ENCODE measurements at regions not wholly inside any gene's neighbourhood (a gene's known extent, or its start where the extent isn't known, plus 50 kb on each side); places are given as distances from the start of the nearest gene placed in this dataset.

DNA sequence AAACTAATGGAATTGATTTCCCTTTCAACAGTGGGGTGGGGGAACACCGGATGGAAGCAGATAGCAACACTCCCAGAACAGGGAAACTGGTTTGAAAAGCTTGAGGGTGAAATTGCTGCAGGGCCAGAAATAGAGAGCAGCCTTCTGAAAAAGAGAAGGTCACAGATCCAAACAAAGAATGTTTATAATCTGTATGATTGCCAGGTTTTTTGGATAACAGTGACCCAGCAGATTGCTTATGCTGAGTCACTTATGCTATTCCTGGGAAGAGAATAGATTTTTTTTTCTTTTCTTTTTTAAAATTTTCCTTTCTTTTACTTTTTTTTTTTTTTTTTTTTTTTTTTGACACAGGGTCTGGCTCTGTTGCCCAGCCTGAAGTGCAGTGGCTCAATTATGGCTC is 641.3 kb downstream of the KCNJ2 start:
- no peak for DNase-seq (ENCODE audit: low spot score)
- ChIA-PET CTCF (no interaction called here), POLR2A (no interaction called here)
- no peak for TF ChIP-seq FOXK1 (CRISPR knock-in tag; IDR thresholded peaks at IDR 0.05)
- no peak overlapping the region for H3K27ac Mint-ChIP-seq
- H3K27me3 Mint-ChIP-seq (ENCODE audit: low read depth), result no peaks in the 10 kb centered on the region
- no peak overlapping the region for H3K4me3 Mint-ChIP-seq
- H3K4me1 Mint-ChIP-seq, result no peaks in the 10 kb centered on the region
- H3K9me3 Mint-ChIP-seq, result peaks cover under 1% of the 10 kb centered on the region; the same call in 1 of the 2 replicates
- no peaks in the 10 kb centered on the region for H3K36me3 Mint-ChIP-seq
- no peak for ATAC-seq

DNA sequence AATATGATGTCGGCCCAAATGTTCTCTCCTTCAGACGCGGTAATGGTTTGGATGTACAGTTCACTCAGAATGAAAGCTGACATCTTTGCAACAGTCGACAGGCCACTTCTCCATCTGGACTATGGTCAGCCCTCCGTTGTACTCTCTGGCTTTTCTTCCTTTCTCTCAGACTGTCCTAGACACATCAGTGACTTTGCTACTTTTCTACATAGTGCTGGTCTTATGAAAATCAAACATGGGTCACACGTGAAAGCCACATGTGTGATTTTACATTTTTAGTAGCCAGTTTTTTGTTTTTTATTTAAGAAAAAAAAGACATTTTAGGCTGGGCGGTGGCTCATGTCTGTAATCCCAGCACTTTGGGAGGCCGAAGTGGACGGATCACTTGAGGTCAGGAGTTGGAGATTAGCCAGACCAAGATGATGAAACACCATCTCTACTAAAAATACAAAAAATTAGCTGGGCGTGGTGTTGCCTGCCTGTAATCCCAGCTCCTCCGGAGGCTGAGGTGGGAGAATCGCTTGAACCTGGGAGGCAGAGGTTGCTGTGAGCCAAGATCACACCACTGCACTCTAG is 644.1 kb downstream of the KCNJ2 start:
- POLR2A ChIA-PET, result no interaction called here
- no peaks in the 10 kb centered on the region for H3K27me3 Mint-ChIP-seq (ENCODE audit: low read depth)
- H3K9me3 Mint-ChIP-seq, result peaks cover 15% of the 10 kb centered on the region

DNA sequence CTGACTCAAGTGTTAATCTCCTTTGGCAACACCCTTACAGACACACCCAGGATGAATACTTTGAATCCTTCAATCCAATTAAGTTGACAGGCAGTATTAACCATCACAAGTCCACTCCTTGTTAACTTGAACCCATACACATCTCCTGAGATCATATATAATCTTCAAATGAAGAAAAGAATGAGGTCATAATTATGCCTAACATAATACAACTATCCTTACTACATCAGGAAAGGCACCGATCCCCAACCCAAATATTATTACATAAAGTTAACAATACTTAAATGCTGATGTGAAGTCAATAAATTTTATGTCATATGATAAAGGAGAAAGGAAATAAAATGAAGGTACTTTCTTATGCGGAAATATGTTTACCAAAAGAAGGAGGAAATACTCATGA is 649.9 kb downstream of the KCNJ2 start:
- ChIA-PET POLR2A (no interaction called here), CTCF (no interaction called here)
- H3K27me3 Mint-ChIP-seq (ENCODE audit: low read depth), result no peaks in the 10 kb centered on the region
- no peak for ATAC-seq
- no peak overlapping the region for H3K27ac Mint-ChIP-seq
- H3K4me3 Mint-ChIP-seq, result no peak overlapping the region
- peaks cover 14% of the 10 kb centered on the region for H3K36me3 Mint-ChIP-seq
- H3K4me1 Mint-ChIP-seq, result no peaks in the 10 kb centered on the region
- H3K9me3 Mint-ChIP-seq, result peaks cover 55% of the 10 kb centered on the region
- no peak for DNase-seq (ENCODE audit: low spot score)
- TF ChIP-seq, protein P1, sequence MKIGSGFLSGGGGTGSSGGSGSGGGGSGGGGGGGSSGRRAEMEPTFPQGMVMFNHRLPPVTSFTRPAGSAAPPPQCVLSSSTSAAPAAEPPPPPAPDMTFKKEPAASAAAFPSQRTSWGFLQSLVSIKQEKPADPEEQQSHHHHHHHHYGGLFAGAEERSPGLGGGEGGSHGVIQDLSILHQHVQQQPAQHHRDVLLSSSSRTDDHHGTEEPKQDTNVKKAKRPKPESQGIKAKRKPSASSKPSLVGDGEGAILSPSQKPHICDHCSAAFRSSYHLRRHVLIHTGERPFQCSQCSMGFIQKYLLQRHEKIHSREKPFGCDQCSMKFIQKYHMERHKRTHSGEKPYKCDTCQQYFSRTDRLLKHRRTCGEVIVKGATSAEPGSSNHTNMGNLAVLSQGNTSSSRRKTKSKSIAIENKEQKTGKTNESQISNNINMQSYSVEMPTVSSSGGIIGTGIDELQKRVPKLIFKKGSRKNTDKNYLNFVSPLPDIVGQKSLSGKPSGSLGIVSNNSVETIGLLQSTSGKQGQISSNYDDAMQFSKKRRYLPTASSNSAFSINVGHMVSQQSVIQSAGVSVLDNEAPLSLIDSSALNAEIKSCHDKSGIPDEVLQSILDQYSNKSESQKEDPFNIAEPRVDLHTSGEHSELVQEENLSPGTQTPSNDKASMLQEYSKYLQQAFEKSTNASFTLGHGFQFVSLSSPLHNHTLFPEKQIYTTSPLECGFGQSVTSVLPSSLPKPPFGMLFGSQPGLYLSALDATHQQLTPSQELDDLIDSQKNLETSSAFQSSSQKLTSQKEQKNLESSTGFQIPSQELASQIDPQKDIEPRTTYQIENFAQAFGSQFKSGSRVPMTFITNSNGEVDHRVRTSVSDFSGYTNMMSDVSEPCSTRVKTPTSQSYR (CRISPR knock-in tag; IDR thresholded peaks at IDR 0.05), result no peak
- TF ChIP-seq NR1H2 (CRISPR knock-in tag; IDR thresholded peaks at IDR 0.05) (no peak), ZNF219 (CRISPR knock-in tag; IDR thresholded peaks at IDR 0.05; ENCODE audit: borderline replicate concordance) (no peak), ZNF317 (CRISPR knock-in tag; IDR thresholded peaks at IDR 0.05; ENCODE audit: borderline replicate concordance, low read depth) (no peak), TP53 (CRISPR knock-in tag; IDR thresholded peaks at IDR 0.05) (no peak), ZNF232 (CRISPR knock-in tag; IDR thresholded peaks at IDR 0.05) (no peak), ZNF396 (CRISPR knock-in tag; IDR thresholded peaks at IDR 0.05; ENCODE audit: borderline replicate concordance) (no peak), NR2C2 (CRISPR knock-in tag; IDR thresholded peaks at IDR 0.05) (no peak)
- TF ChIP-seq, protein P2, sequence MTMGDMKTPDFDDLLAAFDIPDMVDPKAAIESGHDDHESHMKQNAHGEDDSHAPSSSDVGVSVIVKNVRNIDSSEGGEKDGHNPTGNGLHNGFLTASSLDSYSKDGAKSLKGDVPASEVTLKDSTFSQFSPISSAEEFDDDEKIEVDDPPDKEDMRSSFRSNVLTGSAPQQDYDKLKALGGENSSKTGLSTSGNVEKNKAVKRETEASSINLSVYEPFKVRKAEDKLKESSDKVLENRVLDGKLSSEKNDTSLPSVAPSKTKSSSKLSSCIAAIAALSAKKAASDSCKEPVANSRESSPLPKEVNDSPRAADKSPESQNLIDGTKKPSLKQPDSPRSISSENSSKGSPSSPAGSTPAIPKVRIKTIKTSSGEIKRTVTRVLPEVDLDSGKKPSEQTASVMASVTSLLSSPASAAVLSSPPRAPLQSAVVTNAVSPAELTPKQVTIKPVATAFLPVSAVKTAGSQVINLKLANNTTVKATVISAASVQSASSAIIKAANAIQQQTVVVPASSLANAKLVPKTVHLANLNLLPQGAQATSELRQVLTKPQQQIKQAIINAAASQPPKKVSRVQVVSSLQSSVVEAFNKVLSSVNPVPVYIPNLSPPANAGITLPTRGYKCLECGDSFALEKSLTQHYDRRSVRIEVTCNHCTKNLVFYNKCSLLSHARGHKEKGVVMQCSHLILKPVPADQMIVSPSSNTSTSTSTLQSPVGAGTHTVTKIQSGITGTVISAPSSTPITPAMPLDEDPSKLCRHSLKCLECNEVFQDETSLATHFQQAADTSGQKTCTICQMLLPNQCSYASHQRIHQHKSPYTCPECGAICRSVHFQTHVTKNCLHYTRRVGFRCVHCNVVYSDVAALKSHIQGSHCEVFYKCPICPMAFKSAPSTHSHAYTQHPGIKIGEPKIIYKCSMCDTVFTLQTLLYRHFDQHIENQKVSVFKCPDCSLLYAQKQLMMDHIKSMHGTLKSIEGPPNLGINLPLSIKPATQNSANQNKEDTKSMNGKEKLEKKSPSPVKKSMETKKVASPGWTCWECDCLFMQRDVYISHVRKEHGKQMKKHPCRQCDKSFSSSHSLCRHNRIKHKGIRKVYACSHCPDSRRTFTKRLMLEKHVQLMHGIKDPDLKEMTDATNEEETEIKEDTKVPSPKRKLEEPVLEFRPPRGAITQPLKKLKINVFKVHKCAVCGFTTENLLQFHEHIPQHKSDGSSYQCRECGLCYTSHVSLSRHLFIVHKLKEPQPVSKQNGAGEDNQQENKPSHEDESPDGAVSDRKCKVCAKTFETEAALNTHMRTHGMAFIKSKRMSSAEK (CRISPR knock-in tag; IDR thresholded peaks at IDR 0.05; ENCODE audit: borderline replicate concordance), result no peak

More for the DNA sequence above, 644.1 kb downstream of the KCNJ2 start:
- no peak for TF ChIP-seq NR2C2 (CRISPR knock-in tag; IDR thresholded peaks at IDR 0.05)
- TF ChIP-seq ZNF317 (CRISPR knock-in tag; IDR thresholded peaks at IDR 0.05; ENCODE audit: borderline replicate concordance, low read depth), result no peak
- no peak for TF ChIP-seq ZNF232 (CRISPR knock-in tag; IDR thresholded peaks at IDR 0.05)
- TF ChIP-seq CREM (CRISPR knock-in tag; IDR thresholded peaks at IDR 0.05), result no peak
- no peak for TF ChIP-seq IRF2 (CRISPR knock-in tag; IDR thresholded peaks at IDR 0.05; ENCODE audit: borderline replicate concordance, low read depth)
- no peak for TF ChIP-seq ZNF219 (CRISPR knock-in tag; IDR thresholded peaks at IDR 0.05; ENCODE audit: borderline replicate concordance)
- TF ChIP-seq, protein P3, sequence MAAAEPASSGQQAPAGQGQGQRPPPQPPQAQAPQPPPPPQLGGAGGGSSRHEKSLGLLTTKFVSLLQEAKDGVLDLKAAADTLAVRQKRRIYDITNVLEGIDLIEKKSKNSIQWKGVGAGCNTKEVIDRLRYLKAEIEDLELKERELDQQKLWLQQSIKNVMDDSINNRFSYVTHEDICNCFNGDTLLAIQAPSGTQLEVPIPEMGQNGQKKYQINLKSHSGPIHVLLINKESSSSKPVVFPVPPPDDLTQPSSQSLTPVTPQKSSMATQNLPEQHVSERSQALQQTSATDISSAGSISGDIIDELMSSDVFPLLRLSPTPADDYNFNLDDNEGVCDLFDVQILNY (CRISPR knock-in tag; IDR thresholded peaks at IDR 0.05), result no peak
- TF ChIP-seq, protein P4, sequence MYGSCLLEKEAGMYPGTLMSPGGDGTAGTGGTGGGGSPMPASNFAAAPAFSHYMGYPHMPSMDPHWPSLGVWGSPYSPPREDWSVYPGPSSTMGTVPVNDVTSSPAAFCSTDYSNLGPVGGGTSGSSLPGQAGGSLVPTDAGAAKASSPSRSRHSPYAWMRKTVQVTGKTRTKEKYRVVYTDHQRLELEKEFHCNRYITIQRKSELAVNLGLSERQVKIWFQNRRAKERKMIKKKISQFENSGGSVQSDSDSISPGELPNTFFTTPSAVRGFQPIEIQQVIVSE (CRISPR knock-in tag; IDR thresholded peaks at IDR 0.05; ENCODE audit: borderline replicate concordance), result no peak
- TF ChIP-seq, protein P5, sequence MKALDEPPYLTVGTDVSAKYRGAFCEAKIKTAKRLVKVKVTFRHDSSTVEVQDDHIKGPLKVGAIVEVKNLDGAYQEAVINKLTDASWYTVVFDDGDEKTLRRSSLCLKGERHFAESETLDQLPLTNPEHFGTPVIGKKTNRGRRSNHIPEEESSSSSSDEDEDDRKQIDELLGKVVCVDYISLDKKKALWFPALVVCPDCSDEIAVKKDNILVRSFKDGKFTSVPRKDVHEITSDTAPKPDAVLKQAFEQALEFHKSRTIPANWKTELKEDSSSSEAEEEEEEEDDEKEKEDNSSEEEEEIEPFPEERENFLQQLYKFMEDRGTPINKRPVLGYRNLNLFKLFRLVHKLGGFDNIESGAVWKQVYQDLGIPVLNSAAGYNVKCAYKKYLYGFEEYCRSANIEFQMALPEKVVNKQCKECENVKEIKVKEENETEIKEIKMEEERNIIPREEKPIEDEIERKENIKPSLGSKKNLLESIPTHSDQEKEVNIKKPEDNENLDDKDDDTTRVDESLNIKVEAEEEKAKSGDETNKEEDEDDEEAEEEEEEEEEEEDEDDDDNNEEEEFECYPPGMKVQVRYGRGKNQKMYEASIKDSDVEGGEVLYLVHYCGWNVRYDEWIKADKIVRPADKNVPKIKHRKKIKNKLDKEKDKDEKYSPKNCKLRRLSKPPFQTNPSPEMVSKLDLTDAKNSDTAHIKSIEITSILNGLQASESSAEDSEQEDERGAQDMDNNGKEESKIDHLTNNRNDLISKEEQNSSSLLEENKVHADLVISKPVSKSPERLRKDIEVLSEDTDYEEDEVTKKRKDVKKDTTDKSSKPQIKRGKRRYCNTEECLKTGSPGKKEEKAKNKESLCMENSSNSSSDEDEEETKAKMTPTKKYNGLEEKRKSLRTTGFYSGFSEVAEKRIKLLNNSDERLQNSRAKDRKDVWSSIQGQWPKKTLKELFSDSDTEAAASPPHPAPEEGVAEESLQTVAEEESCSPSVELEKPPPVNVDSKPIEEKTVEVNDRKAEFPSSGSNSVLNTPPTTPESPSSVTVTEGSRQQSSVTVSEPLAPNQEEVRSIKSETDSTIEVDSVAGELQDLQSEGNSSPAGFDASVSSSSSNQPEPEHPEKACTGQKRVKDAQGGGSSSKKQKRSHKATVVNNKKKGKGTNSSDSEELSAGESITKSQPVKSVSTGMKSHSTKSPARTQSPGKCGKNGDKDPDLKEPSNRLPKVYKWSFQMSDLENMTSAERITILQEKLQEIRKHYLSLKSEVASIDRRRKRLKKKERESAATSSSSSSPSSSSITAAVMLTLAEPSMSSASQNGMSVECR (CRISPR knock-in tag; IDR thresholded peaks at IDR 0.05; ENCODE audit: borderline replicate concordance), result no peak
- no peak for TF ChIP-seq TCF7 (CRISPR knock-in tag; IDR thresholded peaks at IDR 0.05; ENCODE audit: low read depth)
- no peak for TF ChIP-seq SOX15 (CRISPR knock-in tag; IDR thresholded peaks at IDR 0.05)
- DNase-seq (ENCODE audit: low spot score) (no peak), ATAC-seq (no peak)
- CTCF ChIA-PET, result no interaction called here
- no peak overlapping the region for H3K27ac Mint-ChIP-seq
- H3K36me3 Mint-ChIP-seq, result no peaks in the 10 kb centered on the region
- no peaks in the 10 kb centered on the region for H3K4me1 Mint-ChIP-seq
- no peak overlapping the region for H3K4me3 Mint-ChIP-seq
